ENCODE measurements at regions not wholly inside any gene's neighbourhood (a gene's known extent, or its start where the extent isn't known, plus 50 kb on each side); places are given as distances from the start of the nearest gene placed in this dataset.

DNA sequence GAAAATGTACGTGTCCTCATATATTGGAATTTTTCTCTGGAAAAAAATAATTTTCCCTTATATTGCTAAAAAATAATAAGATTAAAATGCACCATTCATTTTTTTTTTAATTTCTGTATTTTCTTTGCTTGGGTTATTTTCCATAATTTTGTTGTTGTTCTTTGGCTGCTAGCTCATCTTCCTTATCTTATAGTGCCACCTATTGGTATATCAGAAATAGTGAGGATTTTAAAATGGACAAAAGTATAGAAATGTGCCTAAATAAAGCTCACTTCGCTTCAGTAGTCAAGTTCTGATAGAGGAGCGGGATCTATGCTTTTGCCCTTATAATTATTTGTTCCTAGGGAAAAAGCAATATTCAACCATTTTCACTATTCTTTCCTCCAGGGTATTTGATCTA lies 134.8 kb downstream of the NAP1L3 start (continued):
- TF ChIP-seq, protein P1, sequence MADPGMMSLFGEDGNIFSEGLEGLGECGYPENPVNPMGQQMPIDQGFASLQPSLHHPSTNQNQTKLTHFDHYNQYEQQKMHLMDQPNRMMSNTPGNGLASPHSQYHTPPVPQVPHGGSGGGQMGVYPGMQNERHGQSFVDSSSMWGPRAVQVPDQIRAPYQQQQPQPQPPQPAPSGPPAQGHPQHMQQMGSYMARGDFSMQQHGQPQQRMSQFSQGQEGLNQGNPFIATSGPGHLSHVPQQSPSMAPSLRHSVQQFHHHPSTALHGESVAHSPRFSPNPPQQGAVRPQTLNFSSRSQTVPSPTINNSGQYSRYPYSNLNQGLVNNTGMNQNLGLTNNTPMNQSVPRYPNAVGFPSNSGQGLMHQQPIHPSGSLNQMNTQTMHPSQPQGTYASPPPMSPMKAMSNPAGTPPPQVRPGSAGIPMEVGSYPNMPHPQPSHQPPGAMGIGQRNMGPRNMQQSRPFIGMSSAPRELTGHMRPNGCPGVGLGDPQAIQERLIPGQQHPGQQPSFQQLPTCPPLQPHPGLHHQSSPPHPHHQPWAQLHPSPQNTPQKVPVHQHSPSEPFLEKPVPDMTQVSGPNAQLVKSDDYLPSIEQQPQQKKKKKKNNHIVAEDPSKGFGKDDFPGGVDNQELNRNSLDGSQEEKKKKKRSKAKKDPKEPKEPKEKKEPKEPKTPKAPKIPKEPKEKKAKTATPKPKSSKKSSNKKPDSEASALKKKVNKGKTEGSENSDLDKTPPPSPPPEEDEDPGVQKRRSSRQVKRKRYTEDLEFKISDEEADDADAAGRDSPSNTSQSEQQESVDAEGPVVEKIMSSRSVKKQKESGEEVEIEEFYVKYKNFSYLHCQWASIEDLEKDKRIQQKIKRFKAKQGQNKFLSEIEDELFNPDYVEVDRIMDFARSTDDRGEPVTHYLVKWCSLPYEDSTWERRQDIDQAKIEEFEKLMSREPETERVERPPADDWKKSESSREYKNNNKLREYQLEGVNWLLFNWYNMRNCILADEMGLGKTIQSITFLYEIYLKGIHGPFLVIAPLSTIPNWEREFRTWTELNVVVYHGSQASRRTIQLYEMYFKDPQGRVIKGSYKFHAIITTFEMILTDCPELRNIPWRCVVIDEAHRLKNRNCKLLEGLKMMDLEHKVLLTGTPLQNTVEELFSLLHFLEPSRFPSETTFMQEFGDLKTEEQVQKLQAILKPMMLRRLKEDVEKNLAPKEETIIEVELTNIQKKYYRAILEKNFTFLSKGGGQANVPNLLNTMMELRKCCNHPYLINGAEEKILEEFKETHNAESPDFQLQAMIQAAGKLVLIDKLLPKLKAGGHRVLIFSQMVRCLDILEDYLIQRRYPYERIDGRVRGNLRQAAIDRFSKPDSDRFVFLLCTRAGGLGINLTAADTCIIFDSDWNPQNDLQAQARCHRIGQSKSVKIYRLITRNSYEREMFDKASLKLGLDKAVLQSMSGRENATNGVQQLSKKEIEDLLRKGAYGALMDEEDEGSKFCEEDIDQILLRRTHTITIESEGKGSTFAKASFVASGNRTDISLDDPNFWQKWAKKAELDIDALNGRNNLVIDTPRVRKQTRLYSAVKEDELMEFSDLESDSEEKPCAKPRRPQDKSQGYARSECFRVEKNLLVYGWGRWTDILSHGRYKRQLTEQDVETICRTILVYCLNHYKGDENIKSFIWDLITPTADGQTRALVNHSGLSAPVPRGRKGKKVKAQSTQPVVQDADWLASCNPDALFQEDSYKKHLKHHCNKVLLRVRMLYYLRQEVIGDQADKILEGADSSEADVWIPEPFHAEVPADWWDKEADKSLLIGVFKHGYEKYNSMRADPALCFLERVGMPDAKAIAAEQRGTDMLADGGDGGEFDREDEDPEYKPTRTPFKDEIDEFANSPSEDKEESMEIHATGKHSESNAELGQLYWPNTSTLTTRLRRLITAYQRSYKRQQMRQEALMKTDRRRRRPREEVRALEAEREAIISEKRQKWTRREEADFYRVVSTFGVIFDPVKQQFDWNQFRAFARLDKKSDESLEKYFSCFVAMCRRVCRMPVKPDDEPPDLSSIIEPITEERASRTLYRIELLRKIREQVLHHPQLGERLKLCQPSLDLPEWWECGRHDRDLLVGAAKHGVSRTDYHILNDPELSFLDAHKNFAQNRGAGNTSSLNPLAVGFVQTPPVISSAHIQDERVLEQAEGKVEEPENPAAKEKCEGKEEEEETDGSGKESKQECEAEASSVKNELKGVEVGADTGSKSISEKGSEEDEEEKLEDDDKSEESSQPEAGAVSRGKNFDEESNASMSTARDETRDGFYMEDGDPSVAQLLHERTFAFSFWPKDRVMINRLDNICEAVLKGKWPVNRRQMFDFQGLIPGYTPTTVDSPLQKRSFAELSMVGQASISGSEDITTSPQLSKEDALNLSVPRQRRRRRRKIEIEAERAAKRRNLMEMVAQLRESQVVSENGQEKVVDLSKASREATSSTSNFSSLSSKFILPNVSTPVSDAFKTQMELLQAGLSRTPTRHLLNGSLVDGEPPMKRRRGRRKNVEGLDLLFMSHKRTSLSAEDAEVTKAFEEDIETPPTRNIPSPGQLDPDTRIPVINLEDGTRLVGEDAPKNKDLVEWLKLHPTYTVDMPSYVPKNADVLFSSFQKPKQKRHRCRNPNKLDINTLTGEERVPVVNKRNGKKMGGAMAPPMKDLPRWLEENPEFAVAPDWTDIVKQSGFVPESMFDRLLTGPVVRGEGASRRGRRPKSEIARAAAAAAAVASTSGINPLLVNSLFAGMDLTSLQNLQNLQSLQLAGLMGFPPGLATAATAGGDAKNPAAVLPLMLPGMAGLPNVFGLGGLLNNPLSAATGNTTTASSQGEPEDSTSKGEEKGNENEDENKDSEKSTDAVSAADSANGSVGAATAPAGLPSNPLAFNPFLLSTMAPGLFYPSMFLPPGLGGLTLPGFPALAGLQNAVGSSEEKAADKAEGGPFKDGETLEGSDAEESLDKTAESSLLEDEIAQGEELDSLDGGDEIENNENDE (IDR thresholded peaks at IDR 0.05; ENCODE audit: insufficient replicate concordance, low read length), result no peak
- TF ChIP-seq RAD21 (IDR thresholded peaks at IDR 0.05 in 1 of 2, conservative IDR thresholded peaks at IDR 0.05 in 1 of 2; ENCODE audit: low read depth in 2 of 2, low read length in 2 of 2) (peak; percentile 43 to 53), GTF2F1 (IDR thresholded peaks at IDR 0.05; ENCODE audit: borderline replicate concordance, low read depth, low read length) (no peak)

Data from H1 (cell line).